Osteocyte (in vitro differentiated cells): ENCODE measurements at regions not wholly inside any gene's neighbourhood (a gene's known extent, or its start where the extent isn't known, plus 50 kb on each side); places are given as distances from the start of the nearest gene placed in this dataset.

Experiments used
- DNase-seq: peaks from one replicate; pipeline ENCODE4 v3.0.0; 2021; ENCODE audit warnings: mixed read lengths; ENCODE audit not compliant: unreplicated experiment; ENCODE audit errors: extremely low spot score
- H3K27ac Mint-ChIP-seq: one replicate; pipeline ENCODE4 v1.8.0; 2021; ENCODE audit warnings: mild to moderate bottlenecking, mixed read lengths; ENCODE audit not compliant: unreplicated experiment
- H3K27me3 Mint-ChIP-seq: one replicate; pipeline ENCODE4 v1.8.0; 2021; ENCODE audit warnings: mixed read lengths; ENCODE audit not compliant: unreplicated experiment
- H3K36me3 Mint-ChIP-seq: one replicate; pipeline ENCODE4 v1.8.0; 2021; ENCODE audit warnings: mixed read lengths; ENCODE audit not compliant: unreplicated experiment
- H3K4me1 Mint-ChIP-seq: one replicate; pipeline ENCODE4 v1.8.0; 2021; ENCODE audit warnings: mixed read lengths; ENCODE audit not compliant: unreplicated experiment
- H3K4me3 Mint-ChIP-seq: one replicate; pipeline ENCODE4 v1.8.0; 2021; ENCODE audit warnings: mild to moderate bottlenecking, moderate library complexity, mixed read lengths; ENCODE audit not compliant: unreplicated experiment
- H3K9me3 Mint-ChIP-seq: one replicate; pipeline ENCODE4 v1.8.0; 2021; ENCODE audit warnings: mixed read lengths; ENCODE audit not compliant: unreplicated experiment
- CTCF ChIP-seq: fragments of 200-600 bp; sonication (generic); IDR thresholded peaks from 2 replicates; pipeline ENCODE4 v1.5.0; 2021; ENCODE audit warnings: antibody characterized with exemption, mild to moderate bottlenecking, moderate library complexity

GRCh38 chr19:32174386-32175113, 170.9 kb upstream of the ZNF507 start:
- Mint-ChIP-seq H3K36me3 (no peaks in the 10 kb centered on the region), H3K27ac (no peak overlapping the region), H3K27me3 (no peaks in the 10 kb centered on the region), H3K9me3 (no peaks in the 10 kb centered on the region), H3K4me3 (no peak overlapping the region), H3K4me1 (no peaks in the 10 kb centered on the region)
- DNase-seq: peak; percentile 54
- TF ChIP-seq CTCF: no peak

- TF ChIP-seq CTCF: no peak
- Mint-ChIP-seq H3K9me3 (no peaks in the 10 kb centered on the region), H3K36me3 (no peaks in the 10 kb centered on the region)
Observed at GRCh38 chr19:32176591-32176990, 168.8 kb upstream of the ZNF507 start.

GRCh38 chr19:32177686-32178085, 167.7 kb upstream of the ZNF507 start:
- Mint-ChIP-seq H3K27me3 (no peaks in the 10 kb centered on the region), H3K9me3 (no peaks in the 10 kb centered on the region), H3K4me1 (no peaks in the 10 kb centered on the region), H3K4me3 (no peak overlapping the region), H3K36me3 (no peaks in the 10 kb centered on the region), H3K27ac (no peak overlapping the region)
- DNase-seq: peak; percentile 3
- TF ChIP-seq CTCF: no peak

More at GRCh38 chr19:32176591-32176990, 168.8 kb upstream of the ZNF507 start:
- DNase-seq: no peak
- H3K27ac Mint-ChIP-seq: no peak overlapping the region
- H3K4me1 Mint-ChIP-seq: no peaks in the 10 kb centered on the region
- H3K4me3 Mint-ChIP-seq: no peak overlapping the region
- no peaks in the 10 kb centered on the region for H3K27me3 Mint-ChIP-seq

GRCh38 chr19:32178401-32178800, 167.0 kb upstream of the ZNF507 start:
- Mint-ChIP-seq H3K9me3 (no peaks in the 10 kb centered on the region), H3K4me1 (no peaks in the 10 kb centered on the region), H3K36me3 (no peaks in the 10 kb centered on the region), H3K27ac (no peak overlapping the region), H3K4me3 (no peak overlapping the region), H3K27me3 (no peaks in the 10 kb centered on the region)
- no peak for TF ChIP-seq CTCF
- DNase-seq: peak; percentile 63

- TF ChIP-seq CTCF: no peak
- no peak overlapping the region for H3K4me3 Mint-ChIP-seq
- H3K27me3 Mint-ChIP-seq: no peaks in the 10 kb centered on the region
- no peak overlapping the region for H3K27ac Mint-ChIP-seq
- no peaks in the 10 kb centered on the region for H3K9me3 Mint-ChIP-seq
- peak; percentile 82 for DNase-seq
- no peaks in the 10 kb centered on the region for H3K4me1 Mint-ChIP-seq
- H3K36me3 Mint-ChIP-seq: no peaks in the 10 kb centered on the region
Observed at GRCh38 chr19:32178956-32179355, 166.5 kb upstream of the ZNF507 start.
